ENCODE measurements at regions not wholly inside any gene's neighbourhood (a gene's known extent, or its start where the extent isn't known, plus 50 kb on each side); places are given as distances from the start of the nearest gene placed in this dataset.
A peak's percentile ranks its signal among the peaks of the same experiment; 100 is the strongest.

DNA sequence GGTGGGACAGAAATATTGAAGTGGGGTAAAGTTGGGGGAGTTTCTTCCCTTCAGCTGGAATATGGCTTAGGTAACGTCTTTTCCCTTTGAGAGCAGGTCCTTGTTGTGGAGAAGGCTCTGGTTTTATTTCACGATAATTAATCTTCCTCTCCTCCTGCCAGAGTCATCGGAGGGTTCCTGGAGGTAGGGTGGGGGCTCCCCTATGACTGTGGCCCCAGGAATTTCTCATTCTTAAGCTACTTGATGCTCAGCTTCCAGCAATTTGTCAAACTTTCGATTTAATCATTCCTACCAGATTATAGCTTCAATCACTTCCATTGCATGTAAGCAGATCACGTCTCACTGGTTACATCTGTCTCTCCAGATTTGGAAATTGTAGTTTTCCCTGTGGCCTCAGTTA, 242.8 kb upstream of the PLET1 start:
- DNase-seq, result no peak
- H3K36me3 Mint-ChIP-seq, result no peaks in the 10 kb centered on the region
- no peak overlapping the region for H3K4me3 Mint-ChIP-seq
- H3K9me3 Mint-ChIP-seq, result no peaks in the 10 kb centered on the region
- no peak overlapping the region for H3K27ac Mint-ChIP-seq
- H3K27me3 Mint-ChIP-seq (ENCODE audit: low read depth in 3 of 3), result peaks cover 0 to 21% (median 1%) of the 10 kb centered on the region in 3 donors
- no peaks in the 10 kb centered on the region for H3K4me1 Mint-ChIP-seq

DNA sequence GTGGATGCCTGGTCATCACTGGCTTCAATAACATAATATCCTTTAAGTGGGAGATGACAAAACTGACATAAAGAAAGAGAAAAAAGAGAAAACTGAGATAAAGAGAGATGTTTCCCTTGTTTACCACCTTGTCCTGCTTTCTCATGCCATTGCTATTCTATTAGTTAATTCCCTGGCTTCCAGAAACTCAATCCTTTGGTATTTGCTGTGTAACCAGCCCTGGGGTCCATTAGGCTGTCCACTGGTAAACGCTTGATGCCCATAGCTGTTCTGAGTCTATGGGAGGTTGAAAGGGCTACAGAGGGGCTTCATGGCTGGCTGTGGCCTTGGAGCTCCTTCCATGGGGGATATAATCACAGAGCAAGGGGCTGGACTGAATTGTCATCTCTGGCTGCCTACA, 243.4 kb upstream of the PLET1 start:
- H3K9me3 Mint-ChIP-seq, result no peaks in the 10 kb centered on the region
- H3K27ac Mint-ChIP-seq, result no peak overlapping the region
- H3K36me3 Mint-ChIP-seq, result no peaks in the 10 kb centered on the region
- peaks cover 0 to 19% (median 1%) of the 10 kb centered on the region in 3 donors for H3K27me3 Mint-ChIP-seq (ENCODE audit: low read depth in 3 of 3)
- no peak for DNase-seq
- no peak overlapping the region for H3K4me3 Mint-ChIP-seq
- H3K4me1 Mint-ChIP-seq, result no peaks in the 10 kb centered on the region

DNA sequence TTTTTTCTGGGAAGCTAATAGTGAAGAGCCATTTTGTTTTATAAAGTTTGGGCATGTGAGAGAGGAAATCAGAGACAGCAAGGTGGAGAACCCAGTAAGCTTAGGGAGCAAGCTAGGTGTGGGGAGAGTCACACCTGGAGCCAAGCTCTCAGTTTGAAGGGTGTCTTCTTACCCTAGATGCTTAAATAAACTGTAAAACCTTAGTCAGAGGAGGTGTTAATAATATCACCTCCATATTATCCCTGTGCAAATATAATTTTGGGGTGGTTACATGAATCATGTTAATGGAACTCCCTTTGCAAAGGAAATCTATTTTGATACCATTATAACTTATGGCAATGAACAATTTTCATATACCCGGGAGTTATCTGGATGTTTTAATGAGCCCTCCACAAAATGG, 246.2 kb upstream of the PLET1 start:
- H3K4me1 Mint-ChIP-seq, result no peaks in the 10 kb centered on the region
- H3K9me3 Mint-ChIP-seq, result no peaks in the 10 kb centered on the region
- no peak overlapping the region for H3K4me3 Mint-ChIP-seq
- no peak overlapping the region for H3K27ac Mint-ChIP-seq
- H3K36me3 Mint-ChIP-seq, result no peaks in the 10 kb centered on the region
- DNase-seq, result no peak
- H3K27me3 Mint-ChIP-seq (ENCODE audit: low read depth in 3 of 3), result peaks cover 0 to 19% (median 1%) of the 10 kb centered on the region in 3 donors

DNA sequence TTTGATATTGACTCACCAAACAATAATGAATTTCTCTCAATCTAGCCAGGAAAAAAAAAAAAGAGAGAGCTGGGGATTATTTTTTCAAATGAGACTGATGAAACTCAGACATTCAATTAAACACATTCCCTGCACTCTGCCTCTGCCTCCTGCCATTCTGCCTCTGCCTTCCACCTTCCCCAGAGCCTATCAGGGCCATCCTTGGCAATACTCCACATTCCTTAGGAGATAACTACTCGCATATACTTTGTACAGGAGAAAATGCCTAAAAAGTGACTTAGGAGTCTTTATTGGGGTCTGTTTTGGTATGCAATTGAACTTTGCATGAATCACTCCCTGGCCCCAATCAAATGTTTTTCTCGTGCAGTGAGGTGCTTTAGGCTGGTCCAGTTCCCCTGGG, 246.6 kb upstream of the PLET1 start:
- Mint-ChIP-seq H3K36me3 (no peaks in the 10 kb centered on the region), H3K4me1 (no peaks in the 10 kb centered on the region), H3K4me3 (no peak overlapping the region), H3K27ac (no peak overlapping the region), H3K9me3 (no peaks in the 10 kb centered on the region), H3K27me3 (ENCODE audit: low read depth in 3 of 3) (peaks cover 0 to 18% (median 1%) of the 10 kb centered on the region in 3 donors)
- DNase-seq, result no peak

DNA sequence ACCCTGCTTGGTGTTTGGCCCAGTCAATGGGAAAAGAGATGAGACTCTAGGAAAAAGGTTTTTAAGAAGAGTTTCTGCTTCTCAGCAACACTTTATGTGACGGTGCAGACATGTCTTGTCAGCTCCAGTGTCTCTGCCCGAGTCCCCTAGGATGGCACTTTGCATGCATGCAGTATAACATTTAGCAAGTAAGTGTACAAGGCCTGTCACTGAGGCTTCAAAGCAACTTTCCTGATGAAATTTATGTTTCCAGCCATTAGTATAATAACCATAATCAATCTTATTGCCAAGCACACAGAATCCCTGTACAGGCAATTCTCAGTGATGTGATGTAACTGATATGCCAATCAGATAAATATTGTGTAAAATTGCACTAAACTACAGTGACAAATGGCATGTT, 248.1 kb upstream of the PLET1 start:
- no peaks in the 10 kb centered on the region for H3K4me1 Mint-ChIP-seq
- no peak overlapping the region for H3K4me3 Mint-ChIP-seq
- no peaks in the 10 kb centered on the region for H3K9me3 Mint-ChIP-seq
- H3K36me3 Mint-ChIP-seq, result no peaks in the 10 kb centered on the region
- DNase-seq, result no peak
- H3K27me3 Mint-ChIP-seq (ENCODE audit: low read depth in 3 of 3), result peaks cover 1 to 17% (median 3%) of the 10 kb centered on the region in 3 donors
- no peak overlapping the region for H3K27ac Mint-ChIP-seq

DNA sequence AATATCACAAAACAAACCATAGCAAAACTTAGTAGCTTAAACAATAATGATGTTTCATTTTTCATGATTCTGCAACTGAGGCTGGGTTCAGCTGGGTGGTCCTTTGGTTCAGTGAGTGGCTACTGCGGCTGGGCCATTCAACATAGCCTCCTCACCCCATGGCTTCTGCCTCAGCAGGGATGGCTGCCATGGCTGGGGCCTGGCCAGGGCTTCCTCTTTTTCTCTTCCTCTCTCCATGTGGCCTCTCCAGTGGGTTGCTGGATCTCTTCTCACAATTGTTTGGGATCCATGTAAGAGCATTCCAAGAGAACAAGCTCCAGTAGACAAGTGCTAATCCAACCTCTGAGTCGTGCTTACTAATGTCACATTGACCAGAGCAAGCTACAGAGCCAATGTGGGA, 248.6 kb upstream of the PLET1 start:
- H3K4me1 Mint-ChIP-seq, result no peaks in the 10 kb centered on the region
- H3K27ac Mint-ChIP-seq, result no peak overlapping the region
- DNase-seq, result no peak
- no peaks in the 10 kb centered on the region for H3K36me3 Mint-ChIP-seq
- H3K9me3 Mint-ChIP-seq, result no peaks in the 10 kb centered on the region
- H3K4me3 Mint-ChIP-seq, result no peak overlapping the region
- H3K27me3 Mint-ChIP-seq (ENCODE audit: low read depth in 3 of 3), result peaks cover 1 to 13% (median 3%) of the 10 kb centered on the region in 3 donors

DNA sequence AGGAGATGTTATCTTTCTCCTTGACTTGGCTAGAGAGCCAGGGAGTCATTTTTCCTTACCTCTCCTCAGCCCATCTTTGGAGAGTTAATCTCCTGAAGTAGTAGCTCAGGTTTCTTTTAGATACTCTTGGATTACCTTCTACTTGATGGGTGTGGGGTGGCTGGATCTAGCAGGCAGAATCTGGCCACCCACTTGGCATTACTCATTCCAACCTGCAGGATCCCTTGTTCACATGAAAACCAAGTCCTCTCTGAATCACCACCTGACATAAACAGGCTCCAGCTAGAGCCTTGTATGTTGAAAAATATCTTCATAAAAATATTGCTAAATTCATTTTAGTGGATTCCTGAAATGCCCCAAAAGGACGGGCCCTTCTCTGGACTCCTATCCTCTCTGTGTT, 250.6 kb upstream of the PLET1 start:
- DNase-seq, result no peak
- H3K4me1 Mint-ChIP-seq, result peaks cover 0 to 6% of the 10 kb centered on the region in 2 donors
- H3K4me3 Mint-ChIP-seq, result no peak overlapping the region
- H3K36me3 Mint-ChIP-seq, result no peaks in the 10 kb centered on the region
- no peaks in the 10 kb centered on the region for H3K9me3 Mint-ChIP-seq
- no peak overlapping the region for H3K27ac Mint-ChIP-seq
- H3K27me3 Mint-ChIP-seq (ENCODE audit: low read depth in 3 of 3), result peaks cover 1 to 12% (median 3%) of the 10 kb centered on the region in 3 donors

DNA sequence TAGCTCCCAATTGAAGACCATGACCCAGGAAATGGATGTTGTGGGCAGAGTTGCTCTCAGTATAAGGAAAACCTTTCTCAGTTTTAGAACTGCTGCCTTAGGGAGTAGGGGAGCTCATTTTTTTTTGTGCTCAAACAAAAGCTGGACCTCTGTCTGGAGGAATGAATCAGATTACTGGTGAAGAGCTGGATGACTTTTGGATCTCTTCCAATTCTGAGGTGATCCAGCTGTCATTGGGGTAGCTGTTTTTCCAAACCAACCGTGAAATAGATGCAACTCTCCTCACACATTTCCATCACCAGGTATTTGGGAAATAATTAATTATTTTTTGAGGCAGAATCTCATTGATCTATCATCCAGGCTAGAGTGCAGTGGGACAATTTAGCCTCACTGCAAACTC, 251.3 kb upstream of the PLET1 start:
- Mint-ChIP-seq H3K4me1 (peaks cover 0 to 11% of the 10 kb centered on the region in 2 donors), H3K4me3 (no peak overlapping the region), H3K27ac (no peak overlapping the region), H3K27me3 (ENCODE audit: low read depth in 3 of 3) (peaks cover 1 to 12% (median 3%) of the 10 kb centered on the region in 3 donors), H3K9me3 (no peaks in the 10 kb centered on the region), H3K36me3 (peaks cover 0 to 4% (median 0%) of the 10 kb centered on the region in 3 donors)
- no peak for DNase-seq

DNA sequence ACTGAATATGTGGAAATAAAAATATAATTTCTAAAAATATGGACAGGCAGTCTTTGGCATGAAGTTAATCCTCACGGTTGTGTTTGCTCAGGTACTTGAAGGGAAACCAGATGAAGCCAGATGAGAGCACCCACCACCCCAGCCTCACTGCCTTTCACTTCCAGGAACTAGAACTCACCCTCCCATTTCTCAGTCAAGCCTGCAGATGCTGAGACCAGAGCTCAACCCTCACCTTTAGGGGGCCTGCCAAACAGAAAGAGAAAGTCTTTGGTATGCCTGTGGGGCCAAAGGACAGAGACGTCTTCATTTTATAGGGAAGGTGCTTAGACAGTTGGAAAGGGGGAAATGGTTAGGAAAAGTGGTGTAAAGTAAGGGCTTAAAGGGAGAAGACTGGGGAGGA, 252.8 kb upstream of the PLET1 start:
- no peak for DNase-seq
- no peak overlapping the region for H3K27ac Mint-ChIP-seq
- peaks cover 0 to 4% (median 3%) of the 10 kb centered on the region in 3 donors for H3K27me3 Mint-ChIP-seq (ENCODE audit: low read depth in 3 of 3)
- H3K36me3 Mint-ChIP-seq, result peaks cover 0 to 4% (median 0%) of the 10 kb centered on the region in 3 donors
- peaks cover 0 to 17% of the 10 kb centered on the region in 2 donors for H3K4me1 Mint-ChIP-seq
- H3K9me3 Mint-ChIP-seq, result peaks cover 0 to 2% (median 0%) of the 10 kb centered on the region in 6 donors
- no peak overlapping the region for H3K4me3 Mint-ChIP-seq

DNA sequence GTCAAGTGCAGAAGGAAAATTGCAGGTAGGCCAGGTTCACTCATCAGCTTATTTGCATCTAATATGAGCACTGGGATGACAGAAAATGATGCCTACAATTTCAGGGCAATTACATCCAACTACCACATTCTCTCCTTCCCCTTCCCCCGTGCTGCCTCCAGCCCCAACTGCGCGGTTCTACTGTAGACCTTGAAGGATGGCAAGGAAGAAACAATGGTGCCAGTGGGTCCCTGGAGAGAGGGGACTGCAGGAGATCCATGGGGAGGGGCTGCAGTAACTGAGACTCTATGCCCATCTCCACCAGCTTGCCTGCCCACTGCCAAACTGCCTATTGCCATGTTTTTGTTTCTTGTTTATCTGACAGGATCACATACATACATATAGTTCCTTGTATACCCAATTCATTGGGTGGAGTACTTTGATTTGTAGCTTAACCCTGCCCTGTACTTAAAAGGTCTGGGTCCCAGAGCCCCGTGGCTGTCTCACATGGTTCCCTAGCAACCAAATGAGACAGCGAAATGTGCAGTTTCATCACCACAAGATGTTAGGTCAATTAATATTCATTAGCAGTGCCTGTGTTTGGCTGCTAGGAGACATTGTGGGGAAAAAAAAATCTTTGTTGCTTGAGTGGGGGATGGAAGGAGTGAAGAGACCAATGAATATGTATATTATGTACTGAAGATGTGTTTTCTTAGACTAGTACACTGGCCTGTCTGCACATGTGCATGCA, 253.5 kb upstream of the PLET1 start:
- no peak overlapping the region for H3K27ac Mint-ChIP-seq
- DNase-seq, result no peak
- peaks cover 0 to 17% of the 10 kb centered on the region in 2 donors for H3K4me1 Mint-ChIP-seq
- peaks cover 0 to 4% (median 3%) of the 10 kb centered on the region in 3 donors for H3K27me3 Mint-ChIP-seq (ENCODE audit: low read depth in 3 of 3)
- H3K36me3 Mint-ChIP-seq, result peaks cover 0 to 4% (median 0%) of the 10 kb centered on the region in 3 donors
- peaks cover 0 to 2% (median 0%) of the 10 kb centered on the region in 6 donors for H3K9me3 Mint-ChIP-seq
- no peak overlapping the region for H3K4me3 Mint-ChIP-seq

DNA sequence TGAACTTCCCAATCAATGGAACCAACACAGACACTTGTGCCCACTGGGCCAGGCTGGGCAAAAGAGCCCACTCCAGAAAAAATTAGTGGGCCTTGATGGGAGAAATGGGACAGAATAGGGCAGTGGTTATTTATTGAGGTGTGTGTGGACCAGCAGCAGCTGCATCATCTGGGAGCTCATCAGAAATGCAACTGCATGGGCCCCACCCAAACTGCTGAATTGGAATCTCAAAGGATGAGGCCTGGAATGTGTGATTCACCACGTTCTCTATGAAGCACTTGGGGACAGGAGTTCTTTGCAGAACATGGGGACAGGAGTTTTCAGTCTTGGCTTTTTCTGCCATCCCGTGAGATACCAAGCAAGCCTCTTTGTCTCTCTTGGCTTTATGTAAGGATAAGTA, 255.6 kb upstream of the PLET1 start:
- DNase-seq, result no peak
- peaks cover 0 to 3% (median 2%) of the 10 kb centered on the region in 3 donors for H3K27me3 Mint-ChIP-seq (ENCODE audit: low read depth in 3 of 3)
- H3K4me3 Mint-ChIP-seq, result peak overlapping the region in 1 of 5 donors; percentile 2
- peaks cover 0 to 2% (median 0%) of the 10 kb centered on the region in 6 donors for H3K9me3 Mint-ChIP-seq
- H3K4me1 Mint-ChIP-seq, result peaks cover 0 to 17% of the 10 kb centered on the region in 2 donors
- H3K36me3 Mint-ChIP-seq, result peaks cover 0 to 7% (median 0%) of the 10 kb centered on the region in 3 donors
- H3K27ac Mint-ChIP-seq, result peak overlapping the region in 1 of 6 donors; percentile 27

DNA sequence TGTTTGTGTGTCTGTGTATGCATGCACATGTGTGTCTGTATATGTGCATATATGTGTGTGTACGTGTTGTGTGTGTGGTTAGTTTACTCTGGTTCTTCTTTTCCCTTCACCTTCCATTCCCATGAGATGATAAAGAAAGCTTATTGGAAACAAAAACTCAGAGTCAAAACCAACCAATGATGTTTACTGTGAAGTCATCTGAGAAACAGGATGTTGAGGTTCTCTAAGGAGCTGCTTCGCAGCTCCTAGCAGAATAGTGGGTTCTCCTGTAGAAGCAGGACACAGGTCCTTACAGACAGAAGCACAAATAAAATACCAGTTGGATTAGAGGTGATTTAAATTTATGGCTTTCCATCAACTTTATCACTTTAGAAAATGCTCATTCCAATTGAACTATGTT, 256.1 kb upstream of the PLET1 start:
- peak overlapping the region in 1 of 5 donors; percentile 2 for H3K4me3 Mint-ChIP-seq
- H3K27ac Mint-ChIP-seq, result peak overlapping the region in 2 of 6 donors; percentile 13 to 27
- peaks cover 0 to 7% (median 0%) of the 10 kb centered on the region in 3 donors for H3K36me3 Mint-ChIP-seq
- H3K9me3 Mint-ChIP-seq, result peaks cover 0 to 2% (median 0%) of the 10 kb centered on the region in 6 donors
- H3K27me3 Mint-ChIP-seq (ENCODE audit: low read depth in 3 of 3), result peaks cover 0 to 3% (median 2%) of the 10 kb centered on the region in 3 donors
- H3K4me1 Mint-ChIP-seq, result peaks cover 0 to 17% of the 10 kb centered on the region in 2 donors
- no peak for DNase-seq

DNA sequence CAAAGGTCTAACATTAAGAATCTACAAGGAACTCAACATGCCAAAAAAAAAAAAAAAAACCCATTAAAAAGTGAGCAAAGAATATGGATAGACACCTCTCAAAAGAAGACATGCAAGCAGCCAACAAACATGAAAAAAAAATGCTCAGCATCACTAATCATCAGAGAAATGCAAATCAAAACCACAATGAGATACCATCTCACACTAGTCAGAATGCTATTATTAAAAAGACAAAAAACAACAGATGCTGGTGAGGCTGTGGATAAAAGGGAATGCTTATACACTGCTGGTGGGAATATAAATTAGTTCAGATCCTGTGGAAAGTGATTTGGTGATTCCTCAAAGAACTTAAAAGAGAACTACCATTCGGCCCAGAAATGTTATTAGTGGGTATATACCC, 257.7 kb upstream of the PLET1 start:
- no peak overlapping the region for H3K4me3 Mint-ChIP-seq
- H3K36me3 Mint-ChIP-seq, result peaks cover 0 to 7% (median 0%) of the 10 kb centered on the region in 3 donors
- no peak overlapping the region for H3K27ac Mint-ChIP-seq
- peaks cover 0 to 2% (median 0%) of the 10 kb centered on the region in 6 donors for H3K9me3 Mint-ChIP-seq
- peaks cover 0 to 17% of the 10 kb centered on the region in 2 donors for H3K4me1 Mint-ChIP-seq
- peaks cover 0 to 2% (median 0%) of the 10 kb centered on the region in 3 donors for H3K27me3 Mint-ChIP-seq (ENCODE audit: low read depth in 3 of 3)
- no peak for DNase-seq

DNA sequence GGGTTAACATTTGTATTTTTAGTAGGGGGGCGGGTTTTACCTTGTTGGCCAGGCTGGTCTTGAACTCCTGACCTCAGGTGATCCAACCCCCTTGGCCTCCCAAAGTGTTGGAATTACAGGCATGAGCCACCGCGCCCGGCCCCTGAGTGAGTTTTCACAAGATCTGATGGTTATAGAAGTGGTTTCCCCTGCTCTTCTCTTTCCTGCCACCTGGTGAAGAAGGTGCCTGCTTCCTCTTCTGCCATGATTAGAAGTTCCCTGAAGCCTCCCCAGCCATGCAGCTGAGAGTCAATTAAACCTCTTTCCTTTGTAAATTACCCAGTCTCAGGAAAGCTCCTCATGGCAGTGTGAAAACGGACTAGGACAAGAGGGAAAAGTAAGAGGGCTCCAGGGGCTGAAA, 259.1 kb upstream of the PLET1 start:
- no peak for DNase-seq
- Mint-ChIP-seq H3K4me3 (peak overlapping the region in 1 of 5 donors; percentile 34), H3K27ac (no peak overlapping the region), H3K27me3 (ENCODE audit: low read depth in 3 of 3) (no peaks in the 10 kb centered on the region), H3K36me3 (peaks cover 0 to 7% (median 0%) of the 10 kb centered on the region in 3 donors), H3K4me1 (peaks cover 0 to 29% of the 10 kb centered on the region in 2 donors), H3K9me3 (peaks cover 0 to 2% (median 0%) of the 10 kb centered on the region in 6 donors)
